Neuron (in vitro differentiated cells): ENCODE measurements at regions not wholly inside any gene's neighbourhood (a gene's known extent, or its start where the extent isn't known, plus 50 kb on each side); places are given as distances from the start of the nearest gene placed in this dataset.

ENCODE experiments used
- H2AFZ ChIP-seq: one replicate; pipeline ENCODE4 v1.6.1; 2013; ENCODE audit warnings: low read depth, mild to moderate bottlenecking, inconsistent platforms, low read length, moderate library complexity
- H3K27me3 ChIP-seq: one replicate; pipeline ENCODE4 v1.6.1; 2013; ENCODE audit warnings: low read length; ENCODE audit not compliant: insufficient read depth
- H3K36me3 ChIP-seq: one replicate; pipeline ENCODE4 v1.6.1; 2013; ENCODE audit warnings: low read length; ENCODE audit not compliant: insufficient read depth
- H3K4me1 ChIP-seq: one replicate; pipeline ENCODE4 v1.6.1; 2013; ENCODE audit warnings: low read length; ENCODE audit not compliant: insufficient read depth
- H3K4me3 ChIP-seq: 2 replicates; pipeline ENCODE4 v1.5.1; 2013; ENCODE audit warnings: mild to moderate bottlenecking, low read length, moderate library complexity
- H3K9me3 ChIP-seq: one replicate; pipeline ENCODE4 v1.6.1; 2013; ENCODE audit warnings: low read length

DNA sequence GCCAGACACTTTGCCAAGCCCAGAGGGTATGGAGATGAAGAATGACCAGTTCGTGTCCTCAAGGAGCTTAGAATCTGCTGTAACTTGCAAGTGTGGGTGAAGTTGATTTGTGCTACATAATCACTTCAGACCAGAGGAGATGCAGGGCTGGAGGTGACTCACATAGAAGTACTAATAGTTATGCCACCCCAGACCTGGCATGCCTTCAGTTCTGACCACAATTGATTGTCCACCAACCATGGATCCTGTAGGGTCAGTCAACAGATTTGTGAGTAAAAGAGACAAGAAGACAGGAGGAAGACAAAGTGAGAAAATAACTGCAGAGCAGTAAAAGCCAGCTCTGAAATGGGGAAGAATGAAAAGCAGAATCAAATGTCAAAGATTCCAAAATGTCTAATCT lies 51.2 kb upstream of the BMPER start:
- Histone ChIP-seq H2AFZ (no peak overlapping the region), H3K4me3 (no peak overlapping the region), H3K4me1 (peaks cover 4% of the 10 kb centered on the region), H3K27me3 (no peaks in the 10 kb centered on the region), H3K9me3 (no peaks in the 10 kb centered on the region), H3K36me3 (no peaks in the 10 kb centered on the region)

DNA sequence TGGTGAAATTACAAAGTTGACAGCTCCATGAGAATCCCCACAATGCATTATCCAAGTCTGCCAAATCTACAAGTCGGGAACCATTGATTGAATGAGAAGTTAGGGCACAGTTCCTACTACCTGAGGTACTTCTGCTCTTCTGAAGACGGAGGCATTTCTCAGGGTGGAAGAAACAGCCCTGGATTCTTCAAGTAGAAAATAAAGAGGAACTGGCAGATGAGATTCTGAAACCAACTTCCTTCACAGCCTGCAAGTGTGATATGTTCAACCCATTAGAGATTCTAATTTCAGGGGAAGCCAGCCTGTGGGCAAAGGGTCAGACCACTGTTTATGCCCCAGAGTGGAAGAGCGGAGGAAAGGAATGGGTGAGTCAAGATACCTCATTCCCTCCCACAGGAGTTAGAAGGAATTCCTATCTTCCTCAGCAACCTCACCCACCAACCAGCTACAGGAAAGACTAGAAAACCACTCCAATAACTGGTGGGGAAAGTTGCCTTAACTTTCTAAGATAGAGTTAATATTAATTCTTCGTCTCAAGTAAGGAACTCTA lies 50.5 kb upstream of the BMPER start:
- Histone ChIP-seq H2AFZ (no peak overlapping the region), H3K36me3 (no peaks in the 10 kb centered on the region), H3K4me1 (peaks cover 4% of the 10 kb centered on the region), H3K27me3 (no peaks in the 10 kb centered on the region), H3K9me3 (no peaks in the 10 kb centered on the region), H3K4me3 (no peak overlapping the region)
